ENCODE measurements at regions not wholly inside any gene's neighbourhood (a gene's known extent, or its start where the extent isn't known, plus 50 kb on each side); places are given as distances from the start of the nearest gene placed in this dataset.

GRCh38 chr11:111128076-111128870, 117.3 kb upstream of the POU2AF2 start:
- H3K4me3 ChIP-seq = no peak overlapping the region
- no peak for DNase-seq (ENCODE audit: low spot score)
- no peak overlapping the region for H3K27ac ChIP-seq
- TF ChIP-seq CTCF (IDR thresholded peaks at IDR 0.05) = no peak

- Histone ChIP-seq H3K4me3 (no peak overlapping the region), H3K27ac (no peak overlapping the region)
- no peak for TF ChIP-seq CTCF (IDR thresholded peaks at IDR 0.05)
- DNase-seq (ENCODE audit: low spot score) = no peak
Observed at GRCh38 chr11:111124724-111125123, 120.8 kb upstream of the POU2AF2 start.

- H3K27ac ChIP-seq = no peak overlapping the region
- no peak for DNase-seq (ENCODE audit: low spot score)
Observed at GRCh38 chr11:111123463-111124398, 121.8 kb upstream of the POU2AF2 start.

GRCh38 chr11:111120696-111121302, 124.7 kb upstream of the POU2AF2 start:
- H3K27ac ChIP-seq = no peak overlapping the region
- DNase-seq (ENCODE audit: low spot score) = no peak
- H3K4me3 ChIP-seq = no peak overlapping the region
- TF ChIP-seq CTCF (IDR thresholded peaks at IDR 0.05) = no peak

More at GRCh38 chr11:111123463-111124398, 121.8 kb upstream of the POU2AF2 start:
- no peak overlapping the region for H3K4me3 ChIP-seq
- TF ChIP-seq CTCF (IDR thresholded peaks at IDR 0.05) = no peak

- Histone ChIP-seq H3K27ac (no peak overlapping the region), H3K4me3 (no peak overlapping the region)
- TF ChIP-seq CTCF (IDR thresholded peaks at IDR 0.05) = no peak
- no peak for DNase-seq (ENCODE audit: low spot score)
Observed at GRCh38 chr11:111120161-111120560, 125.4 kb upstream of the POU2AF2 start.

- Histone ChIP-seq H3K27ac (no peak overlapping the region), H3K4me3 (no peak overlapping the region)
- DNase-seq (ENCODE audit: low spot score) = no peak
- TF ChIP-seq CTCF (IDR thresholded peaks at IDR 0.05) = no peak
Observed at GRCh38 chr11:111119751-111120150, 125.8 kb upstream of the POU2AF2 start.

All from coronary artery (tissue), 2 donors.